ENCODE measurements at regions not wholly inside any gene's neighbourhood (a gene's known extent, or its start where the extent isn't known, plus 50 kb on each side); places are given as distances from the start of the nearest gene placed in this dataset.

- H3K9me2 ChIP-seq (replicated peaks; ENCODE audit: insufficient read depth, low read length) = no peaks in the 10 kb centered on the region
- H3K9me3 ChIP-seq (replicated peaks; ENCODE audit: insufficient read depth, low read length) = no peaks in the 10 kb centered on the region
- no peak overlapping the region for H3K27ac ChIP-seq (ENCODE audit: low read length)
Observed at GRCh38 chr7:9776900-9777299, 1196.8 kb upstream of the PHF14 start.

GRCh38 chr7:9778367-9778766 lies 1195.3 kb upstream of the PHF14 start:
- Histone ChIP-seq H2AFZ (ENCODE audit: low read length) (no peak overlapping the region), H3K9ac (ENCODE audit: low read length) (no peak overlapping the region), H3K27ac (ENCODE audit: low read length) (no peak overlapping the region), H3K9me3 (replicated peaks; ENCODE audit: insufficient read depth, low read length) (no peaks in the 10 kb centered on the region), H3K27me3 (replicated peaks; ENCODE audit: insufficient read depth, low read length) (no peaks in the 10 kb centered on the region), H4K20me1 (ENCODE audit: insufficient read depth, low read length) (no peaks in the 10 kb centered on the region), H3K9me2 (replicated peaks; ENCODE audit: insufficient read depth, low read length) (no peaks in the 10 kb centered on the region), H3K79me2 (ENCODE audit: low read length) (no peaks in the 10 kb centered on the region), H3F3A (ENCODE audit: insufficient read depth, low read length) (no peaks in the 10 kb centered on the region), H3K4me2 (ENCODE audit: low read depth, low read length) (no peak overlapping the region), H3K36me3 (replicated peaks; ENCODE audit: insufficient read depth, low read length) (no peaks in the 10 kb centered on the region), H3K4me3 (ENCODE audit: low read length) (no peak overlapping the region), H3K4me1 (ENCODE audit: low read length) (no peaks in the 10 kb centered on the region)
- TF ChIP-seq, protein P1, sequence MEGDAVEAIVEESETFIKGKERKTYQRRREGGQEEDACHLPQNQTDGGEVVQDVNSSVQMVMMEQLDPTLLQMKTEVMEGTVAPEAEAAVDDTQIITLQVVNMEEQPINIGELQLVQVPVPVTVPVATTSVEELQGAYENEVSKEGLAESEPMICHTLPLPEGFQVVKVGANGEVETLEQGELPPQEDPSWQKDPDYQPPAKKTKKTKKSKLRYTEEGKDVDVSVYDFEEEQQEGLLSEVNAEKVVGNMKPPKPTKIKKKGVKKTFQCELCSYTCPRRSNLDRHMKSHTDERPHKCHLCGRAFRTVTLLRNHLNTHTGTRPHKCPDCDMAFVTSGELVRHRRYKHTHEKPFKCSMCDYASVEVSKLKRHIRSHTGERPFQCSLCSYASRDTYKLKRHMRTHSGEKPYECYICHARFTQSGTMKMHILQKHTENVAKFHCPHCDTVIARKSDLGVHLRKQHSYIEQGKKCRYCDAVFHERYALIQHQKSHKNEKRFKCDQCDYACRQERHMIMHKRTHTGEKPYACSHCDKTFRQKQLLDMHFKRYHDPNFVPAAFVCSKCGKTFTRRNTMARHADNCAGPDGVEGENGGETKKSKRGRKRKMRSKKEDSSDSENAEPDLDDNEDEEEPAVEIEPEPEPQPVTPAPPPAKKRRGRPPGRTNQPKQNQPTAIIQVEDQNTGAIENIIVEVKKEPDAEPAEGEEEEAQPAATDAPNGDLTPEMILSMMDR (IDR thresholded peaks at IDR 0.05; ENCODE audit: low read length) = no peak
- TF ChIP-seq EZH2 (optimal IDR thresholded peaks at IDR 0.05; ENCODE audit: low read depth, low read length) (no peak), EZH2phosphoT487 (IDR thresholded peaks at IDR 0.05; ENCODE audit: low read length) (no peak)
- no peak for DNase-seq

More at GRCh38 chr7:9776900-9777299, 1196.8 kb upstream of the PHF14 start:
- no peak overlapping the region for H3K4me2 ChIP-seq (ENCODE audit: low read depth, low read length)
- no peak overlapping the region for H3K4me3 ChIP-seq (ENCODE audit: low read length)
- no peak for DNase-seq
- H3K79me2 ChIP-seq (ENCODE audit: low read length) = no peaks in the 10 kb centered on the region
- no peak overlapping the region for H3K9ac ChIP-seq (ENCODE audit: low read length)
- TF ChIP-seq EZH2phosphoT487 (IDR thresholded peaks at IDR 0.05; ENCODE audit: low read length) (no peak), EZH2 (optimal IDR thresholded peaks at IDR 0.05; ENCODE audit: low read depth, low read length) (no peak)
- TF ChIP-seq, protein P1 (IDR thresholded peaks at IDR 0.05; ENCODE audit: low read length) = no peak
- H3K27me3 ChIP-seq (replicated peaks; ENCODE audit: insufficient read depth, low read length) = no peaks in the 10 kb centered on the region
- no peaks in the 10 kb centered on the region for H3F3A ChIP-seq (ENCODE audit: insufficient read depth, low read length)
- H4K20me1 ChIP-seq (ENCODE audit: insufficient read depth, low read length) = no peaks in the 10 kb centered on the region
- no peaks in the 10 kb centered on the region for H3K4me1 ChIP-seq (ENCODE audit: low read length)
- no peaks in the 10 kb centered on the region for H3K36me3 ChIP-seq (replicated peaks; ENCODE audit: insufficient read depth, low read length)
- H2AFZ ChIP-seq (ENCODE audit: low read length) = no peak overlapping the region

DNA sequence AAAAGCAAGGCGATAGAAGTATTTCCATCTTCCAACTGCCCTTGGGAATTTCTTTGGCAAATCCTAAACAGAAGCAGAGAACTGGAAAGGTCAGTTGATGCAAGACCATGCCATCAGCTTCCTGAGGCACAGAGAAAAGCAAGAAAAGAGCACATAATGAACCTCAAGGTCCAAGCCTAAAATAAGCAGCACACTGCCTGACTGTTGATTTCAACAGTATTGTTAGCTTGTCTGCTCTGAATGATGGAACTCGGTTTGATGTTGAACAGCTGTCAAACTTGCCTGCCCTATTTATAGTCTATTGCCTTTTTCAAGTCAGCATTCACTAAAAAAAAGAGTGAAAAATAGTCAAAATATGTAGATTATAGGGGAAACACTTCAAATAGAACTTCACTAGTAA lies 1192.0 kb upstream of the PHF14 start:
- Histone ChIP-seq H3K36me3 (replicated peaks; ENCODE audit: insufficient read depth, low read length) (no peaks in the 10 kb centered on the region), H3F3A (ENCODE audit: insufficient read depth, low read length) (no peaks in the 10 kb centered on the region), H3K79me2 (ENCODE audit: low read length) (no peaks in the 10 kb centered on the region), H2AFZ (ENCODE audit: low read length) (no peak overlapping the region), H3K4me1 (ENCODE audit: low read length) (no peaks in the 10 kb centered on the region), H3K4me3 (ENCODE audit: low read length) (no peak overlapping the region), H3K9me2 (replicated peaks; ENCODE audit: insufficient read depth, low read length) (no peaks in the 10 kb centered on the region), H3K9ac (ENCODE audit: low read length) (no peak overlapping the region), H3K9me3 (replicated peaks; ENCODE audit: insufficient read depth, low read length) (no peaks in the 10 kb centered on the region), H3K27me3 (replicated peaks; ENCODE audit: insufficient read depth, low read length) (no peaks in the 10 kb centered on the region), H4K20me1 (ENCODE audit: insufficient read depth, low read length) (no peaks in the 10 kb centered on the region), H3K27ac (ENCODE audit: low read length) (no peak overlapping the region), H3K4me2 (ENCODE audit: low read depth, low read length) (no peak overlapping the region)
- no peak for DNase-seq
- no peak for TF ChIP-seq EZH2phosphoT487 (IDR thresholded peaks at IDR 0.05; ENCODE audit: low read length)
- TF ChIP-seq EZH2 (optimal IDR thresholded peaks at IDR 0.05; ENCODE audit: low read depth, low read length) = no peak
- TF ChIP-seq, protein P1 (IDR thresholded peaks at IDR 0.05; ENCODE audit: low read length) = no peak

Data from MM.1S (cell line).